Liver (tissue), 8 donors: ENCODE measurements at regions not wholly inside any gene's neighbourhood (a gene's known extent, or its start where the extent isn't known, plus 50 kb on each side); places are given as distances from the start of the nearest gene placed in this dataset.

Source experiments
- DNase-seq: peaks from one replicate; pipeline ENCODE4 v3.0.0-alpha.2; 2017; ENCODE audit warnings: low spot score
- H3K27ac ChIP-seq, 2 donors: one replicate each; pipeline ENCODE4 v1.7.0; 2013; ENCODE audit warnings: inconsistent platforms in 2 of 2, low read length in 2 of 2, control low read depth in 1 of 2, low read depth in 1 of 2, mild to moderate bottlenecking in 1 of 2
- H3K27me3 ChIP-seq, 4 donors: one replicate each; pipeline versions ENCODE4 v1.6.1 to v1.7.0; 2013; ENCODE audit warnings: low read length in 3 of 4, inconsistent platforms in 1 of 4, mild to moderate bottlenecking in 1 of 4, moderate library complexity in 1 of 4; ENCODE audit not compliant: control insufficient read depth in 4 of 4, insufficient read depth in 4 of 4
- H3K36me3 ChIP-seq, 4 donors: one replicate each; pipeline versions ENCODE4 v1.6.1 to v1.7.0; 2013; ENCODE audit warnings: low read length in 3 of 4, mild to moderate bottlenecking in 3 of 4, low read depth in 1 of 4, moderate library complexity in 1 of 4; ENCODE audit not compliant: control insufficient read depth in 4 of 4, insufficient read depth in 3 of 4
- H3K4me1 ChIP-seq, 4 donors: one replicate each; pipeline versions ENCODE4 v1.6.1 to v1.7.0; 2013; ENCODE audit warnings: low read length in 3 of 4, mild to moderate bottlenecking in 3 of 4, moderate library complexity in 1 of 4; ENCODE audit not compliant: control insufficient read depth in 4 of 4, insufficient read depth in 4 of 4
- H3K4me3 ChIP-seq, 3 donors: one replicate each; pipeline versions ENCODE4 v1.6.1 to v1.7.0; 2013; ENCODE audit warnings: low read length in 3 of 3, control low read depth in 1 of 3, low read depth in 1 of 3, mild to moderate bottlenecking in 1 of 3
- H3K9ac ChIP-seq, 2 donors: one replicate each; pipeline ENCODE4 v1.7.0; 2013; ENCODE audit warnings: low read length in 2 of 2, mild to moderate bottlenecking in 2 of 2, moderate library complexity in 2 of 2, control low read depth in 1 of 2, low read depth in 1 of 2
- H3K9me3 ChIP-seq, 4 donors: one replicate each; pipeline versions ENCODE4 v1.6.1 to v1.7.0; 2013; ENCODE audit warnings: low read length in 3 of 4; ENCODE audit not compliant: control insufficient read depth in 4 of 4
- EGR1 ChIP-seq, 2 donors: IDR thresholded peaks; 2 replicates each; pipeline ENCODE4 v1.6.1; 2016 to 2018; ENCODE audit warnings: antibody characterized with exemption in 2 of 2, low read depth in 2 of 2
- FOXA1 ChIP-seq: IDR thresholded peaks from 2 replicates; pipeline ENCODE4 v1.6.1; 2016; ENCODE audit warnings: antibody characterized with exemption
- FOXA2 ChIP-seq: IDR thresholded peaks from 2 replicates; pipeline ENCODE4 v1.6.1; 2016; ENCODE audit warnings: antibody characterized with exemption
- GABPA ChIP-seq, 2 donors: IDR thresholded peaks in 1 of 2; conservative IDR thresholded peaks in 1 of 2; 2 replicates each; pipeline ENCODE4 v1.6.1; 2016; ENCODE audit warnings: antibody characterized with exemption in 2 of 2, mild to moderate bottlenecking in 1 of 2, moderate library complexity in 1 of 2
- HNF4A ChIP-seq, 2 donors: conservative IDR thresholded peaks; 2 replicates each; pipeline ENCODE4 v1.6.1; 2016; ENCODE audit warnings: antibody characterized with exemption in 2 of 2, mild to moderate bottlenecking in 2 of 2
- HNF4G ChIP-seq: IDR thresholded peaks from 2 replicates; pipeline ENCODE4 v1.6.1; 2016; ENCODE audit warnings: antibody characterized with exemption
- JUND ChIP-seq, 2 donors: IDR thresholded peaks; 2 replicates each; pipeline ENCODE4 v1.6.1; 2016; ENCODE audit warnings: antibody characterized with exemption in 2 of 2
- NR2F2 ChIP-seq: IDR thresholded peaks from 2 replicates; pipeline ENCODE4 v1.6.1; 2016; ENCODE audit warnings: antibody characterized with exemption
- RAD21 ChIP-seq, 2 donors: IDR thresholded peaks; 2 replicates each; pipeline ENCODE4 v1.6.1; 2016; ENCODE audit warnings: antibody characterized with exemption in 2 of 2, mild to moderate bottlenecking in 2 of 2
- RXRA ChIP-seq, 2 donors: IDR thresholded peaks; 2 replicates each; pipeline ENCODE4 v1.6.1; 2017 to 2018; ENCODE audit warnings: antibody characterized with exemption in 2 of 2, mild to moderate bottlenecking in 1 of 2
- SP1 ChIP-seq: IDR thresholded peaks from 2 replicates; pipeline ENCODE4 v1.6.1; 2018; ENCODE audit warnings: antibody characterized with exemption, mild to moderate bottlenecking
- TAF1 ChIP-seq: conservative IDR thresholded peaks from 2 replicates; pipeline ENCODE4 v1.6.1; 2016; ENCODE audit warnings: antibody characterized with exemption, mild to moderate bottlenecking
- YY1 ChIP-seq: IDR thresholded peaks from 2 replicates; pipeline ENCODE4 v1.6.1; 2016; ENCODE audit warnings: antibody characterized with exemption, mild to moderate bottlenecking
- WGBS: extraction: QIAGEN DNeasy Blood & Tissue Kit; methylation state at CpG from one replicate; pipeline ENCODE4 v1.1.7; 2013; 5-methylcytosine and 5-hydroxymethylcytosine counted together
- TF ChIP-seq, protein P1 (sequence below): IDR thresholded peaks from 2 replicates; pipeline ENCODE4 v1.6.1; 2016; ENCODE audit warnings: antibody characterized with exemption
- TF ChIP-seq, protein P2 (sequence below): IDR thresholded peaks from 2 replicates; pipeline ENCODE4 v1.6.1; 2016; ENCODE audit warnings: antibody characterized with exemption
- TF ChIP-seq, protein P3 (sequence below): IDR thresholded peaks from 2 replicates; pipeline ENCODE4 v1.6.1; 2016; ENCODE audit warnings: antibody characterized with exemption
- TF ChIP-seq, protein P4 (sequence below): fragments of 150-350 bp; IDR thresholded peaks from 2 replicates; pipeline ENCODE4 v1.5.1; 2017; ENCODE audit warnings: improper control_type of control experiment, low read depth, low read length; ENCODE audit not compliant: missing input control
- TF ChIP-seq, protein P5 (sequence below): IDR thresholded peaks from 2 replicates; pipeline ENCODE4 v1.6.1; 2016; ENCODE audit warnings: antibody characterized with exemption, mild to moderate bottlenecking
- donor health status: healthy.
- donor health status: healthy.
- donor health status: healthy.
- donor health status: healthy.
- donor health status: healthy.

DNA sequence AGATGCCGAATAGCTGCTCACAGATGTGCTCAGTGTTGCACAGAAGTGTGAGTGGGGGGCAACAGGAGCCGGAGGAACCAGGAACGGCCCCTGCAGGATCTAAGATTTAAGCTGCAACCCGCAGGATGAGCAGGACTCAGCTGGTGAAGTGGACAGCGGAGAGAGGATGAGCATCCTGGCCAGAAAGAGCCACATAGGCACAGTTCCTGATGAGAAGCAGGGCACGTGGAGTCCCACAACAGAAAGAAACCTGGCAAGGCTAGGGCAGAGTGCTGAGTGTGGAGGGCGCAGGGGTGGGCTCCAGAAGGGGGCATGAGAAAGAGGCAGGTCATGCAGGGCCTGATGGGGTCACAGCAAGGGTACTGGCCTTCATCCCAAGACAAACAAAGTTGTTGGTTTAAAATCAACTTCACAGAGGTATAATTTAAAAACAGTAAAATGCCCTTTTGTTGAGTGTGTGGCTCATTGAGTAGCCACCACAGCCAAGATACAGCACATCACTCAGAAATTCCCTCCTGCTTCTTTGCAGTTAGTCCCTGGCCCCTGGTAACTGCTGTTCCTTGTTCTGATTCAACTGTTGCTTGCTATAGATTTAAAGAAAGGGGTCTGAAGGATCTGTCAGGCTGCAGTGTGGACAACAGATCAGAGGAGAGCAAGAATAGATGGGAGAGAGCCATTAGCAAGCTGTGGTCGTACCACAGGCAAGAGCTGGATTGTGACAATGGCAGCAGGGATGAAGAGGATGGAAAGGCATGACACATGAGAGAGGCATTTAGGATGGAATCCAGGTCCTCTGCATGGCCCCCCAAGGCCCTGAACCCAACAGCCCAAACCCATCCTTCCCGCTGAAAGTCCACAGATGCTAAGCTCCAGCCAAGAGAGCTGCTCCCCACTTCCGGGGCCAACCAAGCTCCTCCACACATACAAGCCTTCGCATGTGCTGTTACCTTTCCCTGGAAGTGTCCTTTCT, 53.1 kb upstream of the OSBPL3 start:
- Histone ChIP-seq H3K4me3 (no peak overlapping the region), H3K4me1 (no peaks in the 10 kb centered on the region), H3K36me3 (no peaks in the 10 kb centered on the region), H3K27ac (no peak overlapping the region), H3K9me3 (peaks cover 0 to 8% (median 3%) of the 10 kb centered on the region in 4 donors), H3K27me3 (no peaks in the 10 kb centered on the region), H3K9ac (no peak overlapping the region)
- WGBS, result 82% methylated on average over 11 of the region's 11 CpGs
- TF ChIP-seq HNF4A (conservative IDR thresholded peaks at IDR 0.05) (no peak), GABPA (IDR thresholded peaks at IDR 0.05 in 1 of 2, conservative IDR thresholded peaks at IDR 0.05 in 1 of 2) (no peak), RAD21 (IDR thresholded peaks at IDR 0.05) (no peak), EGR1 (IDR thresholded peaks at IDR 0.05; ENCODE audit: low read depth in 2 of 2) (no peak), SP1 (no peak), RXRA (IDR thresholded peaks at IDR 0.05) (no peak), HNF4G (no peak), FOXA2 (no peak), NR2F2 (no peak), JUND (IDR thresholded peaks at IDR 0.05) (no peak), TAF1 (no peak), FOXA1 (no peak), YY1 (no peak)
- TF ChIP-seq, protein P1, sequence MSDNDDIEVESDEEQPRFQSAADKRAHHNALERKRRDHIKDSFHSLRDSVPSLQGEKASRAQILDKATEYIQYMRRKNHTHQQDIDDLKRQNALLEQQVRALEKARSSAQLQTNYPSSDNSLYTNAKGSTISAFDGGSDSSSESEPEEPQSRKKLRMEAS, result no peak
- TF ChIP-seq, protein P2, sequence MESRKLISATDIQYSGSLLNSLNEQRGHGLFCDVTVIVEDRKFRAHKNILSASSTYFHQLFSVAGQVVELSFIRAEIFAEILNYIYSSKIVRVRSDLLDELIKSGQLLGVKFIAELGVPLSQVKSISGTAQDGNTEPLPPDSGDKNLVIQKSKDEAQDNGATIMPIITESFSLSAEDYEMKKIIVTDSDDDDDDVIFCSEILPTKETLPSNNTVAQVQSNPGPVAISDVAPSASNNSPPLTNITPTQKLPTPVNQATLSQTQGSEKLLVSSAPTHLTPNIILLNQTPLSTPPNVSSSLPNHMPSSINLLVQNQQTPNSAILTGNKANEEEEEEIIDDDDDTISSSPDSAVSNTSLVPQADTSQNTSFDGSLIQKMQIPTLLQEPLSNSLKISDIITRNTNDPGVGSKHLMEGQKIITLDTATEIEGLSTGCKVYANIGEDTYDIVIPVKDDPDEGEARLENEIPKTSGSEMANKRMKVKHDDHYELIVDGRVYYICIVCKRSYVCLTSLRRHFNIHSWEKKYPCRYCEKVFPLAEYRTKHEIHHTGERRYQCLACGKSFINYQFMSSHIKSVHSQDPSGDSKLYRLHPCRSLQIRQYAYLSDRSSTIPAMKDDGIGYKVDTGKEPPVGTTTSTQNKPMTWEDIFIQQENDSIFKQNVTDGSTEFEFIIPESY, result no peak
- TF ChIP-seq, protein P3, sequence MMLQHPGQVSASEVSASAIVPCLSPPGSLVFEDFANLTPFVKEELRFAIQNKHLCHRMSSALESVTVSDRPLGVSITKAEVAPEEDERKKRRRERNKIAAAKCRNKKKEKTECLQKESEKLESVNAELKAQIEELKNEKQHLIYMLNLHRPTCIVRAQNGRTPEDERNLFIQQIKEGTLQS, result no peak
- TF ChIP-seq, protein P4, sequence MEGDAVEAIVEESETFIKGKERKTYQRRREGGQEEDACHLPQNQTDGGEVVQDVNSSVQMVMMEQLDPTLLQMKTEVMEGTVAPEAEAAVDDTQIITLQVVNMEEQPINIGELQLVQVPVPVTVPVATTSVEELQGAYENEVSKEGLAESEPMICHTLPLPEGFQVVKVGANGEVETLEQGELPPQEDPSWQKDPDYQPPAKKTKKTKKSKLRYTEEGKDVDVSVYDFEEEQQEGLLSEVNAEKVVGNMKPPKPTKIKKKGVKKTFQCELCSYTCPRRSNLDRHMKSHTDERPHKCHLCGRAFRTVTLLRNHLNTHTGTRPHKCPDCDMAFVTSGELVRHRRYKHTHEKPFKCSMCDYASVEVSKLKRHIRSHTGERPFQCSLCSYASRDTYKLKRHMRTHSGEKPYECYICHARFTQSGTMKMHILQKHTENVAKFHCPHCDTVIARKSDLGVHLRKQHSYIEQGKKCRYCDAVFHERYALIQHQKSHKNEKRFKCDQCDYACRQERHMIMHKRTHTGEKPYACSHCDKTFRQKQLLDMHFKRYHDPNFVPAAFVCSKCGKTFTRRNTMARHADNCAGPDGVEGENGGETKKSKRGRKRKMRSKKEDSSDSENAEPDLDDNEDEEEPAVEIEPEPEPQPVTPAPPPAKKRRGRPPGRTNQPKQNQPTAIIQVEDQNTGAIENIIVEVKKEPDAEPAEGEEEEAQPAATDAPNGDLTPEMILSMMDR, result no peak
- TF ChIP-seq, protein P5, sequence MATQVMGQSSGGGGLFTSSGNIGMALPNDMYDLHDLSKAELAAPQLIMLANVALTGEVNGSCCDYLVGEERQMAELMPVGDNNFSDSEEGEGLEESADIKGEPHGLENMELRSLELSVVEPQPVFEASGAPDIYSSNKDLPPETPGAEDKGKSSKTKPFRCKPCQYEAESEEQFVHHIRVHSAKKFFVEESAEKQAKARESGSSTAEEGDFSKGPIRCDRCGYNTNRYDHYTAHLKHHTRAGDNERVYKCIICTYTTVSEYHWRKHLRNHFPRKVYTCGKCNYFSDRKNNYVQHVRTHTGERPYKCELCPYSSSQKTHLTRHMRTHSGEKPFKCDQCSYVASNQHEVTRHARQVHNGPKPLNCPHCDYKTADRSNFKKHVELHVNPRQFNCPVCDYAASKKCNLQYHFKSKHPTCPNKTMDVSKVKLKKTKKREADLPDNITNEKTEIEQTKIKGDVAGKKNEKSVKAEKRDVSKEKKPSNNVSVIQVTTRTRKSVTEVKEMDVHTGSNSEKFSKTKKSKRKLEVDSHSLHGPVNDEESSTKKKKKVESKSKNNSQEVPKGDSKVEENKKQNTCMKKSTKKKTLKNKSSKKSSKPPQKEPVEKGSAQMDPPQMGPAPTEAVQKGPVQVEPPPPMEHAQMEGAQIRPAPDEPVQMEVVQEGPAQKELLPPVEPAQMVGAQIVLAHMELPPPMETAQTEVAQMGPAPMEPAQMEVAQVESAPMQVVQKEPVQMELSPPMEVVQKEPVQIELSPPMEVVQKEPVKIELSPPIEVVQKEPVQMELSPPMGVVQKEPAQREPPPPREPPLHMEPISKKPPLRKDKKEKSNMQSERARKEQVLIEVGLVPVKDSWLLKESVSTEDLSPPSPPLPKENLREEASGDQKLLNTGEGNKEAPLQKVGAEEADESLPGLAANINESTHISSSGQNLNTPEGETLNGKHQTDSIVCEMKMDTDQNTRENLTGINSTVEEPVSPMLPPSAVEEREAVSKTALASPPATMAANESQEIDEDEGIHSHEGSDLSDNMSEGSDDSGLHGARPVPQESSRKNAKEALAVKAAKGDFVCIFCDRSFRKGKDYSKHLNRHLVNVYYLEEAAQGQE, result no peak
- no peak for DNase-seq
